ENCODE measurements at regions not wholly inside any gene's neighbourhood (a gene's known extent, or its start where the extent isn't known, plus 50 kb on each side); places are given as distances from the start of the nearest gene placed in this dataset.
"Not testable (repeated sequence)": the region's sequence is repeated elsewhere in the genome, so short reads cannot be mapped to it uniquely, and the experiment has no call there.

GRCh38 chr2:45117383-45117782, 108.1 kb upstream of the SIX2 start:
- DNase-seq (ENCODE audit: low spot score): peak; percentile 77

GRCh38 chr2:45115181-45115580, 105.9 kb upstream of the SIX2 start:
- DNase-seq (ENCODE audit: low spot score): peak; percentile 63

- DNase-seq (ENCODE audit: low spot score): no peak
These were observed 105.1 kb upstream of the SIX2 start for GRCh38 chr2:45114221-45114955.

- no peak for DNase-seq (ENCODE audit: low spot score)
These were observed 103.5 kb upstream of the SIX2 start for GRCh38 chr2:45112750-45113149.

GRCh38 chr2:45105050-45105582, 95.9 kb upstream of the SIX2 start:
- DNase-seq (ENCODE audit: low spot score): no peak

- no peak for DNase-seq (ENCODE audit: low spot score)
These were observed 95.2 kb upstream of the SIX2 start for GRCh38 chr2:45104429-45104828.

GRCh38 chr2:45103351-45104345, 94.4 kb upstream of the SIX2 start:
- no peak for DNase-seq (ENCODE audit: low spot score)

GRCh38 chr2:45102579-45103117, 93.4 kb upstream of the SIX2 start:
- no peak for DNase-seq (ENCODE audit: low spot score)

- DNase-seq (ENCODE audit: low spot score): no peak
These were observed 92.9 kb upstream of the SIX2 start for GRCh38 chr2:45102141-45102540.

GRCh38 chr2:45096996-45097395, 87.7 kb upstream of the SIX2 start:
- DNase-seq (ENCODE audit: low spot score): no peak

GRCh38 chr2:45096038-45096437, 86.8 kb upstream of the SIX2 start:
- DNase-seq (ENCODE audit: low spot score): not testable (repeated sequence)

- no peak for DNase-seq (ENCODE audit: low spot score)
These were observed 84.4 kb upstream of the SIX2 start for GRCh38 chr2:45093663-45094062.

- no peak for DNase-seq (ENCODE audit: low spot score)
These were observed 83.9 kb upstream of the SIX2 start for GRCh38 chr2:45093181-45093580.

- DNase-seq (ENCODE audit: low spot score): no peak
These were observed 80.5 kb upstream of the SIX2 start for GRCh38 chr2:45089554-45090261.

GRCh38 chr2:45085487-45085886, 76.2 kb upstream of the SIX2 start:
- no peak for DNase-seq (ENCODE audit: low spot score)

GRCh38 chr2:45084361-45085020, 75.2 kb upstream of the SIX2 start:
- DNase-seq (ENCODE audit: low spot score): no peak

GRCh38 chr2:45083175-45083574, 73.9 kb upstream of the SIX2 start:
- DNase-seq (ENCODE audit: low spot score): no peak

- no peak for DNase-seq (ENCODE audit: low spot score)
These were observed 65.5 kb upstream of the SIX2 start for GRCh38 chr2:45074713-45075112.

- DNase-seq (ENCODE audit: low spot score): no peak
These were observed 63.6 kb upstream of the SIX2 start for GRCh38 chr2:45072862-45073237.

- DNase-seq (ENCODE audit: low spot score): no peak
These were observed 63.0 kb upstream of the SIX2 start for GRCh38 chr2:45072064-45072861.

Data from SK-N-DZ (cell line).